ENCODE measurements at regions not wholly inside any gene's neighbourhood (a gene's known extent, or its start where the extent isn't known, plus 50 kb on each side); places are given as distances from the start of the nearest gene placed in this dataset.

- H3K27ac ChIP-seq (ENCODE audit: low read depth, low read length, poor library complexity, severe bottlenecking), result no peak overlapping the region
- H3K4me3 ChIP-seq (ENCODE audit: low read depth, low read length, poor library complexity, severe bottlenecking), result no peak overlapping the region
- H3K4me1 ChIP-seq (ENCODE audit: insufficient read depth, low read length, poor library complexity, severe bottlenecking), result no peaks in the 10 kb centered on the region
- ChIA-PET CTCF (no interaction called here), POLR2A (ENCODE audit: low non-redundant PET) (no interaction called here)
- TF ChIP-seq EZH2 (IDR thresholded peaks at IDR 0.05; ENCODE audit: borderline replicate concordance, low read depth, low read length, poor library complexity, severe bottlenecking), result no peak
- TF ChIP-seq CTCF (conservative IDR thresholded peaks at IDR 0.05; ENCODE audit: low read depth, low read length), result no peak
- intact Hi-C loops (cut with micrococcal nuclease; ENCODE audit: unreplicated experiment), result no loop called here
- no peaks in the 10 kb centered on the region for H3K27me3 ChIP-seq (replicated peaks; ENCODE audit: insufficient read depth, low read depth, low read length, poor library complexity)
- no peaks in the 10 kb centered on the region for H3K9me3 ChIP-seq (ENCODE audit: low read depth, low read length, poor library complexity, severe bottlenecking)
- no TSS peak for BruUV-seq (replicated peaks)
- DNase-seq (ENCODE audit: low spot score), result no peak
- H3K36me3 ChIP-seq (ENCODE audit: insufficient read depth, low read length, poor library complexity, severe bottlenecking), result no peaks in the 10 kb centered on the region
Measured at GRCh38 chr4:129614611-129615010, 518.7 kb downstream of the C4orf33 start.

- no peaks in the 10 kb centered on the region for H3K4me1 ChIP-seq (ENCODE audit: insufficient read depth, low read length, poor library complexity, severe bottlenecking)
Measured at GRCh38 chr4:129622566-129622965, 526.6 kb downstream of the C4orf33 start.

GRCh38 chr4:129623233-129623875, 527.4 kb downstream of the C4orf33 start:
- Histone ChIP-seq H3K9me3 (ENCODE audit: low read depth, low read length, poor library complexity, severe bottlenecking) (no peaks in the 10 kb centered on the region), H3K27me3 (replicated peaks; ENCODE audit: insufficient read depth, low read depth, low read length, poor library complexity) (no peaks in the 10 kb centered on the region), H3K27ac (ENCODE audit: low read depth, low read length, poor library complexity, severe bottlenecking) (no peak overlapping the region), H3K4me1 (ENCODE audit: insufficient read depth, low read length, poor library complexity, severe bottlenecking) (no peaks in the 10 kb centered on the region), H3K36me3 (ENCODE audit: insufficient read depth, low read length, poor library complexity, severe bottlenecking) (no peaks in the 10 kb centered on the region), H3K4me3 (ENCODE audit: low read depth, low read length, poor library complexity, severe bottlenecking) (no peak overlapping the region)
- CTCF ChIA-PET, result no interaction called here
- DNase-seq (ENCODE audit: low spot score), result no peak
- POLR2A ChIA-PET (ENCODE audit: low non-redundant PET), result no interaction called here
- no TSS peak for BruUV-seq (replicated peaks)
- TF ChIP-seq CTCF (conservative IDR thresholded peaks at IDR 0.05; ENCODE audit: low read depth, low read length) (no peak), EZH2 (IDR thresholded peaks at IDR 0.05; ENCODE audit: borderline replicate concordance, low read depth, low read length, poor library complexity, severe bottlenecking) (no peak)
- intact Hi-C loops (cut with micrococcal nuclease; ENCODE audit: unreplicated experiment), result no loop called here

More at GRCh38 chr4:129622566-129622965, 526.6 kb downstream of the C4orf33 start:
- no peaks in the 10 kb centered on the region for H3K36me3 ChIP-seq (ENCODE audit: insufficient read depth, low read length, poor library complexity, severe bottlenecking)
- BruUV-seq (replicated peaks), result no TSS peak
- H3K4me3 ChIP-seq (ENCODE audit: low read depth, low read length, poor library complexity, severe bottlenecking), result no peak overlapping the region
- H3K27ac ChIP-seq (ENCODE audit: low read depth, low read length, poor library complexity, severe bottlenecking), result no peak overlapping the region
- ChIA-PET POLR2A (ENCODE audit: low non-redundant PET) (no interaction called here), CTCF (no interaction called here)
- DNase-seq (ENCODE audit: low spot score), result no peak
- no peaks in the 10 kb centered on the region for H3K9me3 ChIP-seq (ENCODE audit: low read depth, low read length, poor library complexity, severe bottlenecking)
- intact Hi-C loops (cut with micrococcal nuclease; ENCODE audit: unreplicated experiment), result no loop called here
- TF ChIP-seq EZH2 (IDR thresholded peaks at IDR 0.05; ENCODE audit: borderline replicate concordance, low read depth, low read length, poor library complexity, severe bottlenecking) (no peak), CTCF (conservative IDR thresholded peaks at IDR 0.05; ENCODE audit: low read depth, low read length) (no peak)
- H3K27me3 ChIP-seq (replicated peaks; ENCODE audit: insufficient read depth, low read depth, low read length, poor library complexity), result no peaks in the 10 kb centered on the region

Measured in A673 (cell line).